ENCODE measurements at regions not wholly inside any gene's neighbourhood (a gene's known extent, or its start where the extent isn't known, plus 50 kb on each side); places are given as distances from the start of the nearest gene placed in this dataset.

DNA sequence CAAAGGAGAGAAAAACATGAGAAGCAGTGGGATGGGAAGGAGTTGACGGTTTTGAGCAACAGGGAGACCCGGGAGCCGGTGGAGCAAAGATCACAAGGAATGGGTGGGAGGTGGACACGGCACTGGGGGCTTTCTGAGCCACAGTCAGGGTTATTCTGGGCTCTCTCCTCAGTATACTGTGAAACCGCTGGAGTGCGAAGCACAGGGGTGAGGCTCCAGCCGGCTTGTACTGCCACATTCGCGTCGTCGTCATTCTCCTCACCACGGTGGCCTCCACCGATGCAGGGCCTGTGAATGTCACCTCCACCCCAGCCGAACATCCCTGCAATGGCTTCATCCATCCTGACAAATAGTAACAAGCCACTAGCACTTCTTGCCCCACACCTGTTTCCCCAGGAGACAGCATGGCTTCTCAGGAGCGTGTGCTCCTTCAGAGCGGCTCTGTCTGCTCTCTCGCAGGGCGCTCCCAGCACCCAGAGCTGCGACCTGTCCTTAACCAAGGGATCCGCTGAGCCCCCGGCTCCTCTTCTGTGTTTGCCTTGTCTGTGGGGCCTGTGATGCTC lies 1165.3 kb downstream of the TBC1D22A start:
- TF ChIP-seq Cebpa-rat (IDR thresholded peaks at IDR 0.05): no peak
- Histone ChIP-seq H3K4me2 (peak overlapping the region in 9 of 11 experiments; percentile 48 to 81 (median 68); a peak in 15 of 22 replicates), H3K9me3 (replicated peaks in 1 of 11) (peaks cover 8 to 28% (median 19%) of the 10 kb centered on the region in 11 experiments; a peak in 15 of 22 replicates), H3K27ac (no peak overlapping the region), H3K4me3 (no peak overlapping the region), H4K20me1 (no peaks in the 10 kb centered on the region), H3K27me3 (no peaks in the 10 kb centered on the region), H3K4me1 (peaks cover 7 to 46% (median 33%) of the 10 kb centered on the region in 10 experiments; a peak in 19 of 20 replicates), H3K36me3 (no peaks in the 10 kb centered on the region), H3K9ac (no peak overlapping the region)

DNA sequence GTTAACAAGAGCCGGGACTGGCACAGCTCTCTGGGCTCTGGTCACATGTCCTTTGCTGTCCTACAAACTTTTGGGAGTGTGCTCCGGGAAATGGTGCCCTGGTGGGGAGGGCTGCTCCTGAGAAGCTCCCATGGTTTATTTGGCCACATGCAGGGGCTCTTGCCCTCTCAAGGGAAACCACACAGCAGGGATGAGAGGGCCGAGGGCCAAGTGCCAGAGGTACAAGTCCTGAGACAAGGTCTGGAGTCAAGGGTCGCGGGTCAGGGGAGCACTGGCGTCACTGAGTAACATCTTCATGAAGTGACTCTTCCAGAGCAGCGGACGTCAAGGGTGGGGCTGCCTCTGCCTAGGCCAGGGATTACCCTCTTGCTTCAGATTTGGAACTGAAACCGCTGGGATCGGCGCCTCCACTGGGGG lies 1160.6 kb downstream of the TBC1D22A start:
- H3K36me3 ChIP-seq: no peaks in the 10 kb centered on the region
- H3K4me1 ChIP-seq: peaks cover 0 to 23% (median 14%) of the 10 kb centered on the region in 10 experiments; a peak in 17 of 20 replicates
- H3K9ac ChIP-seq: no peak overlapping the region
- no peak overlapping the region for H3K4me3 ChIP-seq
- H3K27ac ChIP-seq: no peak overlapping the region
- no peak for TF ChIP-seq Cebpa-rat (IDR thresholded peaks at IDR 0.05)
- no peaks in the 10 kb centered on the region for H4K20me1 ChIP-seq
- peaks cover 0 to 13% (median 10%) of the 10 kb centered on the region in 11 experiments; a peak in 9 of 22 replicates for H3K9me3 ChIP-seq (replicated peaks in 1 of 11)
- peak overlapping the region in 6 of 11 experiments; percentile 4 to 38 (median 24); a peak in 7 of 22 replicates for H3K4me2 ChIP-seq
- H3K27me3 ChIP-seq: no peaks in the 10 kb centered on the region

- no peak overlapping the region for H3K4me2 ChIP-seq
- TF ChIP-seq Cebpa-rat (IDR thresholded peaks at IDR 0.05): no peak
- peaks cover 0 to 13% (median 10%) of the 10 kb centered on the region in 11 experiments; a peak in 9 of 22 replicates for H3K9me3 ChIP-seq (replicated peaks in 1 of 11)
- no peak overlapping the region for H3K27ac ChIP-seq
- H3K4me1 ChIP-seq: peaks cover 0 to 15% (median 8%) of the 10 kb centered on the region in 10 experiments; a peak in 14 of 20 replicates
- no peak overlapping the region for H3K9ac ChIP-seq
- H3K4me3 ChIP-seq: no peak overlapping the region
- H4K20me1 ChIP-seq: no peaks in the 10 kb centered on the region
- H3K27me3 ChIP-seq: no peaks in the 10 kb centered on the region
- H3K36me3 ChIP-seq: no peaks in the 10 kb centered on the region
Observed at GRCh38 chr22:47921906-47922305, 1159.5 kb downstream of the TBC1D22A start.

- Histone ChIP-seq H4K20me1 (no peaks in the 10 kb centered on the region), H3K4me2 (no peak overlapping the region), H3K27ac (no peak overlapping the region), H3K27me3 (no peaks in the 10 kb centered on the region), H3K9me3 (replicated peaks in 1 of 11) (peaks cover 0 to 13% (median 10%) of the 10 kb centered on the region in 11 experiments; a peak in 9 of 22 replicates), H3K9ac (no peak overlapping the region), H3K4me1 (peaks cover 0 to 15% (median 8%) of the 10 kb centered on the region in 10 experiments; a peak in 14 of 20 replicates), H3K4me3 (no peak overlapping the region), H3K36me3 (no peaks in the 10 kb centered on the region)
- TF ChIP-seq Cebpa-rat (IDR thresholded peaks at IDR 0.05): no peak
Observed at GRCh38 chr22:47920380-47920959, 1158.0 kb downstream of the TBC1D22A start.

- Histone ChIP-seq H3K27ac (no peak overlapping the region), H3K4me3 (no peak overlapping the region), H4K20me1 (no peaks in the 10 kb centered on the region), H3K9me3 (replicated peaks in 1 of 11) (peaks cover 0 to 15% (median 9%) of the 10 kb centered on the region in 11 experiments; a peak in 9 of 22 replicates), H3K4me1 (peaks cover 0 to 15% (median 8%) of the 10 kb centered on the region in 10 experiments; a peak in 14 of 20 replicates), H3K27me3 (no peaks in the 10 kb centered on the region), H3K9ac (no peak overlapping the region), H3K4me2 (no peak overlapping the region), H3K36me3 (no peaks in the 10 kb centered on the region)
- TF ChIP-seq Cebpa-rat (IDR thresholded peaks at IDR 0.05): no peak
Observed at GRCh38 chr22:47919893-47920292, 1157.4 kb downstream of the TBC1D22A start.

DNA sequence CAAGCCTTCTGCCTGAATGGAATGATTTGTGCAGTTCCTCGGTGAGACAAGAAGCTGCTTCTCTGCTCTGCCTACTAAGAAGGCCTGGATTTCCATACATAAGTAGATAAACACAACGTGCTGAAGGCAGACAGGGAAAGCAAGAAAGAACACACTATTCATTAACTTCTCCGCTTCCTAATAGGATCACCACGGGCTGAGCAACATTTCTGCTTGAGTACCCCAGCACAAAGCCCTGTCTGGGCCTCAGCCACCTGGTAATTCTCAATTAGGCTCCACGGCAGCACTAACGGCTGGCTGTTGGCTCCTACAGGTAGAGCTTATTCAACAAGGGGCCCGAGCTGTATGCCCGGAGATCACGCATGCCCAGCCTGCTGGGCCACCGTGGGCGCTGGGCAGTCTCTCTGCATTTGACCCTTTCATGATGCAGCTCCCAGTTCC lies 1156.6 kb downstream of the TBC1D22A start:
- Histone ChIP-seq H3K27ac (no peak overlapping the region), H3K4me1 (peaks cover 0 to 12% (median 8%) of the 10 kb centered on the region in 10 experiments; a peak in 14 of 20 replicates), H3K4me2 (no peak overlapping the region), H3K27me3 (no peaks in the 10 kb centered on the region), H3K9me3 (replicated peaks in 1 of 11) (peaks cover 0 to 8% (median 1%) of the 10 kb centered on the region in 11 experiments; a peak in 5 of 22 replicates), H4K20me1 (no peaks in the 10 kb centered on the region), H3K36me3 (no peaks in the 10 kb centered on the region), H3K9ac (no peak overlapping the region), H3K4me3 (no peak overlapping the region)
- TF ChIP-seq Cebpa-rat (IDR thresholded peaks at IDR 0.05): no peak

- no peak for TF ChIP-seq Cebpa-rat (IDR thresholded peaks at IDR 0.05)
- Histone ChIP-seq H3K4me2 (no peak overlapping the region), H4K20me1 (no peaks in the 10 kb centered on the region), H3K36me3 (no peaks in the 10 kb centered on the region), H3K4me3 (no peak overlapping the region), H3K9ac (no peak overlapping the region), H3K4me1 (peaks cover 0 to 6% (median 4%) of the 10 kb centered on the region in 10 experiments; a peak in 14 of 20 replicates), H3K9me3 (replicated peaks in 1 of 11) (0 out of 22 replicates have a peak, but pooled peaks cover 0 to 7% (median 0%) of the 10 kb centered on the region in 11 experiments), H3K27ac (no peak overlapping the region), H3K27me3 (no peaks in the 10 kb centered on the region)
Observed at GRCh38 chr22:47918276-47918921, 1155.9 kb downstream of the TBC1D22A start.

DNA sequence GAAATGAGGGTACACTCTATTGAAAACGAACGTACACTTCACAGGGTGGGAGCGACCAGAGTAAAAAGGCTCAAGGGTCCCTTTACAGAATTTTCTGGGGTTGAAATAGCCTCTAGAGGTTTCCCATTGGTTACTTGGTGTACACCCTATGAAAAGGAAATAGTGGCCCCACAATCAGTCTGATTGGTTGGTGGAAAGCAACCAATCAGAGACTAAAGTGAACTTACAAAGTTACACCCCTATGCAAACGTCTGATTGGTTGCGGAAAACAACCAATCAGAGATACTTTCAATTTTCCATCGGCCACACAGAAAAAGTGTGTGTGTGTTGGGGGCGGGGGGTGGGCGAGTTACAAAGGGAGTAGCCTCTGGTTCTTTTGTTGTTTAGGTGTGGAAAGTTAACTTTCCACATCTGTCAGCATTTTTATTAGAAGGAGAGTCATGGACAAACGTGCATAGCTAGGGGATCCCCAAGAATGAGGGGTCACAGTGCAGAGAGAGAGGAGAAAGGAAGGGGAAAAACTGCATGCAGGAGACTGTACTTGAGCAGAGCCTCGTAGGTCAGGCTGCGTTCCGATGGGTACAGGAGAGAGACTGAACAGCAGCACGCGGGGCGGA lies 1152.1 kb downstream of the TBC1D22A start:
- Histone ChIP-seq H4K20me1 (no peaks in the 10 kb centered on the region), H3K4me1 (no peaks in the 10 kb centered on the region), H3K9me3 (replicated peaks in 1 of 11) (peaks cover 11 to 25% (median 22%) of the 10 kb centered on the region in 11 experiments), H3K9ac (no peak overlapping the region), H3K4me2 (no peak overlapping the region), H3K4me3 (no peak overlapping the region), H3K27me3 (no peaks in the 10 kb centered on the region), H3K27ac (no peak overlapping the region), H3K36me3 (no peaks in the 10 kb centered on the region)
- TF ChIP-seq Cebpa-rat (IDR thresholded peaks at IDR 0.05): no peak

DNA sequence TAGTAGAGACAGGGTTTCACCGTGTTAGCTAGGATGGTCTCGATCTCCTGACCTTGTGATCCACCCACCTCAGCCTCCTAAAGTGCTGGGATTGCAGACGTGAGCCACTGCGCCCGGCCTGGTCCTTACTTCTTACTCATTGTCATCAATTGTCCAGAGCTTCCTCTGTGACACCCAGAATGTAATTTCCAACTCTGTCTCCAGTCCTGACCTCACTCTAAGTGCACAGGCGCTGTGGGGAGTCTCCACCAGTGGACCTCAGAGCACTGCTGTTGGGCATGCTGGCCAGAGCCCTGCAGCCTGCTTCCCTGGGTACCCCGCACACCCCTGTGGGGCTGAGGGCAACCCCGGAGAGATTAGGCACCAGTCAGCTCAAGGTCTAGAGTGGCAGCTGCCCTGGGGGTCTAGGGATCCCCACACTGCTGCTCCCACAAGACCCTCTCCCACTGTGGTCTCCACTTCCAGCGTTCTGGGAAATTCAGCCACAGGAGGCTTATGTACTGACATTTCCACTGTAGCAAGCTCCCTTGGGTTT lies 1140.3 kb downstream of the TBC1D22A start:
- no peak overlapping the region for H3K4me3 ChIP-seq
- peaks cover 0 to 10% (median 5%) of the 10 kb centered on the region in 11 experiments; a peak in 7 of 22 replicates for H3K9me3 ChIP-seq (replicated peaks in 1 of 11)
- no peak for TF ChIP-seq Cebpa-rat (IDR thresholded peaks at IDR 0.05)
- H3K27me3 ChIP-seq: no peaks in the 10 kb centered on the region
- no peak overlapping the region for H3K27ac ChIP-seq
- no peaks in the 10 kb centered on the region for H3K4me1 ChIP-seq
- H3K36me3 ChIP-seq: no peaks in the 10 kb centered on the region
- H3K4me2 ChIP-seq: no peak overlapping the region
- H3K9ac ChIP-seq: no peak overlapping the region
- no peaks in the 10 kb centered on the region for H4K20me1 ChIP-seq
